GM10248 (cell line): ENCODE measurements at regions not wholly inside any gene's neighbourhood (a gene's known extent, or its start where the extent isn't known, plus 50 kb on each side); places are given as distances from the start of the nearest gene placed in this dataset.

Experiments
- CTCF ChIA-PET: fragments of 300-600 bp; sonication (Branson Sonifier 250); formaldehyde crosslinking; extraction: SDS; loops from one replicate; lab custom pipeline; 2021; ENCODE audit warnings: antibody characterized with exemption; lab: Yijun Ruan, JAX
- POLR2A ChIA-PET: fragments of 350-650 bp; sonication (Branson Sonifier 250); formaldehyde crosslinking; extraction: SDS; loops from one replicate; lab custom pipeline; 2020; ENCODE audit warnings: antibody characterized with exemption; lab: Yijun Ruan, JAX
- DNase-seq: peaks from one replicate; pipeline ENCODE4 v3.0.0; 2012; ENCODE audit errors: extremely low spot score
- CTCF ChIP-seq: IDR thresholded peaks from 2 replicates; pipeline ENCODE4 v1.5.1; 2012; ENCODE audit warnings: mild to moderate bottlenecking, low read depth; ENCODE audit errors: extremely low read depth, missing control alignments, control extremely low read depth

DNA sequence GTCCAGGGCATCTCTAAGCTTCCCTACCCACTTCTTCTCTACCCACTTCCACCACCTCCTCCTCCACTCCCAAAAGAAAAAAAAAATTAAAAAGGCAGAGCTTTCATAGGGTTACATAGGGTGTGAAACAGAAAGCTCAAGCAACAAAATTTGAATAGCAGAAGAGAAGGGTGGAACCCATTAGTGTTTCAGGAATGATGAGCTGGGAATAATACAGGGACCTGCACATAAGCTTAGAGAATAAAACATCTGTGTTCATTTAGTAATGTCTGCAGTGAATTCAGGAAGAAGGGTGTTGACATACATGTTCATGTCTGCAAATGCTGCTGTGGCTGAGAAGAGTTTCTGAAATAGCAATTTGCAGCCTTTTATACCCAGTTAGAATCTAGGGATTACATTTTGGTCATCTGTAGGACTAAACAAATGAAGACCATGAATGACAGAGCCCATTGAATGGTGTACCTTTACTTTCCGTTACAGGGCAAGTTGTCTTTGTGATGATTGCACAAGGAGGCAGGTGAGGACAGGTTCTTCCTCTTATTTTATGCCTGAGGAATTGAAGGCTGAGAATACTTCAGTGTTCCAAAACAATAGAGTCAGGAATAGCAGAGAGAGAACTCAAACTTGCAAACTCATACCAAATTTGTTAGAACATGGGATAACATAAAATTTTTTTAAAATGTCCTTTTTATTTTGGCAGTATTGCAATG lies 975.1 kb downstream of the TFAP2A start:
- POLR2A ChIA-PET, result no interaction called here
- CTCF ChIA-PET, result interaction anchor here (0.9 to 1.6 kb wide), 4 partner anchors 10 to 43 kb away, joined by 3 to 8 read pairs (median 4); no protein-coding TSS in a partner anchor
- no peak for TF ChIP-seq CTCF
- DNase-seq, result no peak

DNA sequence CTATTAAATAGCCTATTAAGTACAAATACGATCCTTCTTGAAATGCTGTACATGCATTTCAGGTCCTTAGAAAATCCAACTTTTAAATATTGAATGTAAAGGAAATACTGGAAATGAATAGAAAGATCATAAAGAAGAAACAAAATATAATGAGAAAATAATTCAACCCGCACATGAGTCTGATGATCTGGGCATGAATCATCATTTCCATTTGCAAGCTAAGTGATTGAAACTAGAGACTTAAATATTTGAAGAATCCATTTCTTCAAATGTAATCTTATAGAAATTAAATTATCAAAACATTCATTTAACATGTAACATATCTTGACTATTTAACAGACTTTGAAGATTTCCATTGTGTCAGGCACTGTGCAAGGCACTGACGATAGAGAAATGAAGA lies 977.0 kb downstream of the TFAP2A start:
- no peak for DNase-seq
- ChIA-PET CTCF (interaction anchor here (1.6 kb wide), 1 partner anchor 10 kb away, joined by 6 read pairs; no protein-coding TSS in a partner anchor), POLR2A (no interaction called here)
- no peak for TF ChIP-seq CTCF

DNA sequence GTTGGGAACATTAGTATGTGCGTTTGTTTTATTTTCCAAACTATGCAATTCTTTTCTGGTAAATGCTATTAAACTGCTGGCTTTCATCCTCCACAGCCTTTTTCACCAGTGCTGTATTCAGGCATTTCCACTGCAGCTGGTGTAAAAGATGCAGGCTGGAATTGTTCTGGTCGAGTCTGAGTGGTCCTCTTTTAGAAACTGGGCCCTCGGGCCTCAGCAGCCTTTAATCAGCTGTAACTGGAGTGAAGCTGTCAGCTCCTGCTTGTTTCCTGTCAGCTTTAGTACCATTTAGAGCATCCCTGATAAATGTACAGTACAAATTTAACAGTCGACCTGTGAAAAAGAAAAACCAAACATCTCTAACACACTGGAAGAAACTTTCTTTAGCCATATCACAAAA lies 979.6 kb downstream of the TFAP2A start:
- POLR2A ChIA-PET, result no interaction called here
- CTCF ChIA-PET, result no interaction called here
- TF ChIP-seq CTCF, result no peak
- no peak for DNase-seq

GRCh38 chr6:9431945-9432344 lies 982.9 kb downstream of the TFAP2A start:
- ChIA-PET CTCF (no interaction called here), POLR2A (no interaction called here)
- no peak for TF ChIP-seq CTCF

DNA sequence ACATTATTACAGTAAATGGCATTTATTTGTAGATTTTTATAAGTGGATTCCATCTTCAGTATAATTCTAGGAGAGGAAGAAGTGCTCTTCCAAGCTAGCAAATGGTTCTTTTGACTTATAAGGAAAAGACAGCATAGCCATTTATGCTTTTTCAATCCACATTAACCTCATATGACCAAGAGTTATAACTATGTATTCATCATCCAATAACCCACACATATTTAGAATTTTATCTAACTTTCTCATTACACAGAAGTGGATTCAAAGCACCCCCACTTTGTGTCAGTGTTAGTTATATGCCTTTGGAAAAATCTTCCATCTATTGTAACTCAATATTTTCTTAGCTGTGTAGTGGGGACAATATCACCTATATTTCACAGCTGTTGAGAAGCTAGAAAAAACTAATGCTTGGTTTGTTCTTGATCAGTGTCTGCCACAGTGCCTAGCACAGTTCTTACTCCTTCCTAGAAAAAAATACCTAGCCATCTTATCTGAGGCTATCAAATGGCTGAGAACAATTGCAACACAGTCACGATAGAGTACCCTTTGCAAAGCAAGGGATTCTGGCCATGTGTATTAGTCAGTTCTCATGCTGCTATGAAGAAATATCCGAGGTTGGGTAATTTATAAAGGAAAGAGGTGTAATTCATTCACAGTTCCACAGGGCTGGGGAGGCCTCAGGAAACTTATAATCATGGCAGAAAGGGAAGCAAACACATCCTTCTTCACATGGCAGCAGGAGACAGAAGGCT lies 986.3 kb downstream of the TFAP2A start:
- POLR2A ChIA-PET, result interaction anchor here (0.5 kb wide), 1 partner anchor 51 kb away, joined by 3 read pairs; no protein-coding TSS in a partner anchor
- CTCF ChIA-PET, result interaction anchor here (1.4 to 2.5 kb wide), 4 partner anchors 9 to 16 kb away, joined by 3 to 8 read pairs (median 6); no protein-coding TSS in a partner anchor
- DNase-seq, result no peak
- TF ChIP-seq CTCF, result no peak

More at GRCh38 chr6:9431945-9432344, 982.9 kb downstream of the TFAP2A start:
- DNase-seq, result no peak

DNA sequence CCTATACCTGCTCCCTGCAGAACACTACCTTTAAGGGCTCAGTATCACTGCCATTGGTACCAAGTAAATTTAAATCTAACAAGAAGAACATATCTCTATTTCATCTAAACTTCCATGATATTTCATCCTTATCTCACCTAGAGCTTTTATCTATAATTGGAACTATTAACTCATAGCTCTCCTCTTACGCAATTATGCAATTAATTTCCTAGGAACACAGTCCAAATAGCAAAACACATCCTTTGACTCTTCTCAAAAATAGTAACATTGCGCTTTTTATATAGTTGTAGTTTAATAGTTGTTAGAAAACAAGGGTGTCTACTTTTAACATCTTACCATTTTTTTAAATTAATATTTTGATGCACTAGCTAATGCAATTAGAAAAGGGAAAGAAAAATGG lies 986.8 kb upstream of the SLC35B3 start:
- TF ChIP-seq CTCF, result no peak
- DNase-seq, result no peak
- ChIA-PET CTCF (interaction anchor here (0.8 kb wide), 1 partner anchor 17 kb away, joined by 3 read pairs; no protein-coding TSS in a partner anchor), POLR2A (no interaction called here)
